ENCODE measurements at regions not wholly inside any gene's neighbourhood (a gene's known extent, or its start where the extent isn't known, plus 50 kb on each side); places are given as distances from the start of the nearest gene placed in this dataset.

GRCh38 chr1:90501281-90501680 lies 215.8 kb downstream of the BARHL2 start:
- Histone ChIP-seq H3K23me2 (ENCODE audit: insufficient read length, low read depth, low read length, poor library complexity, severe bottlenecking) (no peaks in the 10 kb centered on the region), H3K18ac (ENCODE audit: insufficient read length, low read depth, low read length) (no peak overlapping the region), H3K27me3 (ENCODE audit: insufficient read depth, low read length) (no peaks in the 10 kb centered on the region), H3K79me1 (ENCODE audit: insufficient read depth, low read depth, low read length, poor library complexity, severe bottlenecking) (no peaks in the 10 kb centered on the region), H4K5ac (ENCODE audit: insufficient read length, low read depth, low read length) (no peak overlapping the region), H2BK5ac (ENCODE audit: insufficient read length, low read length) (no peak overlapping the region), H3K27ac (ENCODE audit: insufficient read length, low read depth, low read length) (no peak overlapping the region), H2BK120ac (ENCODE audit: low read depth, low read length, poor library complexity, severe bottlenecking) (no peak overlapping the region), H2BK20ac (ENCODE audit: low read depth, low read length, poor library complexity, severe bottlenecking) (no peak overlapping the region), H3K4me1 (ENCODE audit: insufficient read depth, low read length) (peaks cover 4% of the 10 kb centered on the region), H3K23ac (ENCODE audit: insufficient read length, low read depth, low read length) (no peak overlapping the region), H3K79me2 (ENCODE audit: insufficient read depth, low read length) (no peaks in the 10 kb centered on the region), H3T11ph (ENCODE audit: low read length) (no peak overlapping the region), H3K4ac (ENCODE audit: low read depth, low read length) (no peak overlapping the region), H4K8ac (replicated peaks; ENCODE audit: insufficient read length, low read depth, low read length) (no peak overlapping the region), H2BK12ac (ENCODE audit: insufficient read length, low read depth, low read length) (no peak overlapping the region), H3K56ac (ENCODE audit: insufficient read length, low read depth, low read length) (no peak overlapping the region), H4K20me1 (ENCODE audit: control insufficient read depth, insufficient read depth, insufficient read length) (no peaks in the 10 kb centered on the region), H3K4me2 (ENCODE audit: insufficient read depth, insufficient read length, low read length) (no peak overlapping the region), H3K9me3 (ENCODE audit: control insufficient read depth, low read depth, low read length) (no peaks in the 10 kb centered on the region), H2AK5ac (ENCODE audit: insufficient read length, low read length) (no peak overlapping the region), H2BK15ac (ENCODE audit: low read depth, low read length) (no peak overlapping the region), H3K9ac (ENCODE audit: extremely low read depth, insufficient read length, low read length) (no peak overlapping the region), H3K14ac (ENCODE audit: insufficient read depth, low read length) (no peak overlapping the region), H2AFZ (ENCODE audit: low read length) (no peak overlapping the region), H4K91ac (ENCODE audit: insufficient read length, low read depth, low read length) (no peak overlapping the region)
- no peaks in the 10 kb centered on the region for H3K36me3 Mint-ChIP-seq (ENCODE audit: insufficient read depth in 1 of 3, low read depth in 3 of 3)
- TF ChIP-seq CTCF (conservative IDR thresholded peaks at IDR 0.05): no peak
- DNase-seq: no peak
- peaks cover 4% of the 10 kb centered on the region for H3K27me3 Mint-ChIP-seq (ENCODE audit: low read depth)
- H3K4me3 Mint-ChIP-seq: peak overlapping the region in 1 of 2 experiments; percentile 8; a peak in 1 of 5 replicates
- H3K4me1 Mint-ChIP-seq: peaks cover 31 to 34% of the 10 kb centered on the region in 2 experiments
- WGBS (ENCODE audit: extremely low coverage, insufficient read length, low lambda C conversion rate): no CpG with 5 or more reads among the region's 3 CpGs
- H3K9me3 Mint-ChIP-seq: no peaks in the 10 kb centered on the region
- H3K27ac Mint-ChIP-seq: peak overlapping the region in 1 of 3 experiments; percentile 67; a peak in 2 of 7 replicates
